Right lobe of liver (tissue), 4 donors: ENCODE measurements at regions not wholly inside any gene's neighbourhood (a gene's known extent, or its start where the extent isn't known, plus 50 kb on each side); places are given as distances from the start of the nearest gene placed in this dataset.

ENCODE experiments used
- POLR2A ChIP-seq: fragments of 450-650 bp; IDR thresholded peaks from one replicate; pipeline ENCODE4 v1.6.1; 2017; ENCODE audit warnings: antibody characterized with exemption, mild to moderate bottlenecking
- TF ChIP-seq, protein P1 (sequence below), 4 donors: fragments of 200-600 bp in 3 of 4; fragments of 450-650 bp in 1 of 4; IDR thresholded peaks; one replicate each; pipeline versions ENCODE4 v1.5.1 to v1.8.0; 2016 to 2022; ENCODE audit warnings: antibody characterized with exemption in 4 of 4, mild to moderate bottlenecking in 2 of 4
- donor health status: DM: no; HTN: no; CAD: no.
- donor health status: DM: no; HTN: no; CAD: no.
- donor health status: DM: no; HTN: yes; CAD: no.

- TF ChIP-seq, protein P1, sequence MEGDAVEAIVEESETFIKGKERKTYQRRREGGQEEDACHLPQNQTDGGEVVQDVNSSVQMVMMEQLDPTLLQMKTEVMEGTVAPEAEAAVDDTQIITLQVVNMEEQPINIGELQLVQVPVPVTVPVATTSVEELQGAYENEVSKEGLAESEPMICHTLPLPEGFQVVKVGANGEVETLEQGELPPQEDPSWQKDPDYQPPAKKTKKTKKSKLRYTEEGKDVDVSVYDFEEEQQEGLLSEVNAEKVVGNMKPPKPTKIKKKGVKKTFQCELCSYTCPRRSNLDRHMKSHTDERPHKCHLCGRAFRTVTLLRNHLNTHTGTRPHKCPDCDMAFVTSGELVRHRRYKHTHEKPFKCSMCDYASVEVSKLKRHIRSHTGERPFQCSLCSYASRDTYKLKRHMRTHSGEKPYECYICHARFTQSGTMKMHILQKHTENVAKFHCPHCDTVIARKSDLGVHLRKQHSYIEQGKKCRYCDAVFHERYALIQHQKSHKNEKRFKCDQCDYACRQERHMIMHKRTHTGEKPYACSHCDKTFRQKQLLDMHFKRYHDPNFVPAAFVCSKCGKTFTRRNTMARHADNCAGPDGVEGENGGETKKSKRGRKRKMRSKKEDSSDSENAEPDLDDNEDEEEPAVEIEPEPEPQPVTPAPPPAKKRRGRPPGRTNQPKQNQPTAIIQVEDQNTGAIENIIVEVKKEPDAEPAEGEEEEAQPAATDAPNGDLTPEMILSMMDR (IDR thresholded peaks at IDR 0.05): no peak
- no peak for TF ChIP-seq POLR2A
These were observed 57.7 kb upstream of the SMOX start for GRCh38 chr20:4090756-4091489.
